Ishikawa (cell line): ENCODE measurements at regions not wholly inside any gene's neighbourhood (a gene's known extent, or its start where the extent isn't known, plus 50 kb on each side); places are given as distances from the start of the nearest gene placed in this dataset.

Experiments
- CEBPB ChIP-seq: IDR thresholded peaks from 2 replicates; pipeline ENCODE4 v1.6.1; 2012
- CREB1 ChIP-seq: IDR thresholded peaks from 2 replicates; pipeline ENCODE4 v1.6.1; 2012; ENCODE audit warnings: low read depth
- EGR1 ChIP-seq: IDR thresholded peaks from 2 replicates; pipeline ENCODE4 v1.6.1; 2012
- EP300 ChIP-seq: IDR thresholded peaks from 2 replicates; pipeline ENCODE4 v1.6.1; 2012; ENCODE audit warnings: borderline replicate concordance
- FOXM1 ChIP-seq: IDR thresholded peaks from 2 replicates; pipeline ENCODE4 v1.6.1; 2012; ENCODE audit warnings: low read depth, borderline replicate concordance
- NFIC ChIP-seq: IDR thresholded peaks from 2 replicates; pipeline ENCODE4 v1.6.1; 2012
- RAD21 ChIP-seq: IDR thresholded peaks from 2 replicates; pipeline ENCODE4 v1.6.1; 2012; ENCODE audit warnings: low read depth
- TAF1 ChIP-seq: IDR thresholded peaks from 2 replicates; pipeline ENCODE4 v1.6.1; 2012; ENCODE audit warnings: low read depth, mild to moderate bottlenecking
- TCF12 ChIP-seq: IDR thresholded peaks from 2 replicates; pipeline ENCODE4 v1.6.1; 2012; ENCODE audit warnings: low read depth
- TEAD4 ChIP-seq: IDR thresholded peaks from 2 replicates; pipeline ENCODE4 v1.6.1; 2012
- YY1 ChIP-seq: IDR thresholded peaks from 2 replicates; pipeline ENCODE4 v1.6.1; 2012; ENCODE audit warnings: low read depth
- ZBTB7A ChIP-seq: IDR thresholded peaks from 2 replicates; pipeline ENCODE4 v1.6.1; 2012; ENCODE audit warnings: low read depth
- TF ChIP-seq, protein P1 (sequence below): IDR thresholded peaks from 2 replicates; pipeline ENCODE4 v1.6.1; 2012
- TF ChIP-seq, protein P2 (sequence below): IDR thresholded peaks from 2 replicates; pipeline ENCODE4 v1.6.1; 2012
- TF ChIP-seq, protein P3 (sequence below): IDR thresholded peaks from 2 replicates; pipeline ENCODE4 v1.6.1; 2012; ENCODE audit warnings: low read depth, mild to moderate bottlenecking

DNA sequence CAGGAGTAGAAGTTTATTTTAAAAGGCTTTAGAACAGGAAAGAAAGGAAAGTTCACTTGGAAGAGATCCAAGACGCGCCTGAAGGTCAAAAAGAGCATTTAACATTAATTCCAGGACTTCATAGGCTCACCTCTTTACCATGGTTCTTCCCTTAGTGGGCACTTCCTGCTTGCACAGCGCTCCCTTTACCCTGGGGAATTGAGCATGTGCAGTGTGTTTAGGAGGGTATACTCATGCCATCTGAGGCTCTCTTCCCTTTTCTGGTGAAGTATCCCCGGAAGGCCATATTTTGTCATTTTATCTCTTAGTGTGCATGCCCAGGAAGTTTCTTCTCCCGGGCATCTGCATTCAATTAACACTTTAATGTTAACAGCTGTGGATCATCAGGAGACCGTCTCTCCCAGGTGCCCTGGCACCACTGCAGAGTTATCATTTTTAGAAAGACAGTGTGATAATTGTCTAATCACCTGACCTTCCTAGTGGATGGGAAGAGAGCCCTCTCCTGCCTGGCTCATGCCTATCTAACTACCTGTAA, 66.1 kb upstream of the ABCC4 start:
- no peak for TF ChIP-seq TCF12
- no peak for TF ChIP-seq CEBPB
- TF ChIP-seq, protein P1, sequence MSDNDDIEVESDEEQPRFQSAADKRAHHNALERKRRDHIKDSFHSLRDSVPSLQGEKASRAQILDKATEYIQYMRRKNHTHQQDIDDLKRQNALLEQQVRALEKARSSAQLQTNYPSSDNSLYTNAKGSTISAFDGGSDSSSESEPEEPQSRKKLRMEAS = no peak
- no peak for TF ChIP-seq CREB1
- TF ChIP-seq TEAD4 = no peak
- TF ChIP-seq, protein P2, sequence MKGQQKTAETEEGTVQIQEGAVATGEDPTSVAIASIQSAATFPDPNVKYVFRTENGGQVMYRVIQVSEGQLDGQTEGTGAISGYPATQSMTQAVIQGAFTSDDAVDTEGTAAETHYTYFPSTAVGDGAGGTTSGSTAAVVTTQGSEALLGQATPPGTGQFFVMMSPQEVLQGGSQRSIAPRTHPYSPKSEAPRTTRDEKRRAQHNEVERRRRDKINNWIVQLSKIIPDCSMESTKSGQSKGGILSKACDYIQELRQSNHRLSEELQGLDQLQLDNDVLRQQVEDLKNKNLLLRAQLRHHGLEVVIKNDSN = no peak
- TF ChIP-seq TAF1 = no peak
- no peak for TF ChIP-seq RAD21
- TF ChIP-seq FOXM1 = no peak

DNA sequence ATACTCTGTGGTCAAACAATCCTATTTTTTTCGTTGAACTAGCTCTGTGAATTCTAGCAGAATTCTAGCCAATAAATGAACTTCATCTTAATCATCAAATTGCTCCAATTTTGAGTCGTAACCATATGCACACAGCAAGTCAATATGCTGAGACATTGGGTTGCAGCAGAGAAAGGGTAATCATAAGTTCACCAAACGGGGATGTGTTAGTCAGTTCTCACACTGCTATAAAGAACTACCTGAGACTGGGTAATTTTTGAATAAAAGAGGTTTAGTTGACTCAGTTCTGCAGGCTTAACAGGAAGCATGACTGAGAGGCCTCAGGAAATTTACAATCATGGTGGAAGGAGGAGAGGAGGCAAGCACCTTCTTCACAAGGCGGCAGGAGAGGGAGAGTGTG, 67.7 kb upstream of the ABCC4 start:
- no peak for TF ChIP-seq EP300
- TF ChIP-seq CREB1 = no peak
- TF ChIP-seq FOXM1 = no peak
- no peak for TF ChIP-seq TAF1
- no peak for TF ChIP-seq CEBPB
- TF ChIP-seq TEAD4 = no peak
- no peak for TF ChIP-seq TCF12
- TF ChIP-seq, protein P3, sequence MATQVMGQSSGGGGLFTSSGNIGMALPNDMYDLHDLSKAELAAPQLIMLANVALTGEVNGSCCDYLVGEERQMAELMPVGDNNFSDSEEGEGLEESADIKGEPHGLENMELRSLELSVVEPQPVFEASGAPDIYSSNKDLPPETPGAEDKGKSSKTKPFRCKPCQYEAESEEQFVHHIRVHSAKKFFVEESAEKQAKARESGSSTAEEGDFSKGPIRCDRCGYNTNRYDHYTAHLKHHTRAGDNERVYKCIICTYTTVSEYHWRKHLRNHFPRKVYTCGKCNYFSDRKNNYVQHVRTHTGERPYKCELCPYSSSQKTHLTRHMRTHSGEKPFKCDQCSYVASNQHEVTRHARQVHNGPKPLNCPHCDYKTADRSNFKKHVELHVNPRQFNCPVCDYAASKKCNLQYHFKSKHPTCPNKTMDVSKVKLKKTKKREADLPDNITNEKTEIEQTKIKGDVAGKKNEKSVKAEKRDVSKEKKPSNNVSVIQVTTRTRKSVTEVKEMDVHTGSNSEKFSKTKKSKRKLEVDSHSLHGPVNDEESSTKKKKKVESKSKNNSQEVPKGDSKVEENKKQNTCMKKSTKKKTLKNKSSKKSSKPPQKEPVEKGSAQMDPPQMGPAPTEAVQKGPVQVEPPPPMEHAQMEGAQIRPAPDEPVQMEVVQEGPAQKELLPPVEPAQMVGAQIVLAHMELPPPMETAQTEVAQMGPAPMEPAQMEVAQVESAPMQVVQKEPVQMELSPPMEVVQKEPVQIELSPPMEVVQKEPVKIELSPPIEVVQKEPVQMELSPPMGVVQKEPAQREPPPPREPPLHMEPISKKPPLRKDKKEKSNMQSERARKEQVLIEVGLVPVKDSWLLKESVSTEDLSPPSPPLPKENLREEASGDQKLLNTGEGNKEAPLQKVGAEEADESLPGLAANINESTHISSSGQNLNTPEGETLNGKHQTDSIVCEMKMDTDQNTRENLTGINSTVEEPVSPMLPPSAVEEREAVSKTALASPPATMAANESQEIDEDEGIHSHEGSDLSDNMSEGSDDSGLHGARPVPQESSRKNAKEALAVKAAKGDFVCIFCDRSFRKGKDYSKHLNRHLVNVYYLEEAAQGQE = no peak
- TF ChIP-seq ZBTB7A = no peak
- TF ChIP-seq YY1 = no peak
- TF ChIP-seq, protein P2 = no peak
- TF ChIP-seq EGR1 = no peak
- TF ChIP-seq RAD21 = no peak
- no peak for TF ChIP-seq NFIC
- TF ChIP-seq, protein P1 = no peak

DNA sequence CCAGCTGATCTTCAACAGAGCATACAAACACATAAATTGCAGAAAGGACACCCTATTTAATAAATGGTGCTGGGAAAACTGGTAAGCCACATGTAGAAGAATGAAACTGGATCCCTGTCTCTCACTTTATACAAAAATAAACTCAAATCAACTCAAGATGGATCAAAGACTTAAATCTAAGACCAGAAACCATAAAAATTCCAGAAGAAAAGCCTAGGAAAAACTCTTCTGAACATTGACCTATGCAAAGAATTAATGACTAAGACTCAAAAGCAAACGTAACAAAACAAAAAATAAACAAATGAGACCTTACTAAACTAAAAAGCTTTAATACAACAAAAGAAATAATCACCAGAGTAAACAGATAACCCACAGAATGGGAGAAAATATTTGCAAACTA, 74.5 kb upstream of the ABCC4 start:
- TF ChIP-seq TAF1 (no peak), TCF12 (no peak), EGR1 (no peak), NFIC (no peak), YY1 (no peak)
- TF ChIP-seq, protein P1 = no peak

DNA sequence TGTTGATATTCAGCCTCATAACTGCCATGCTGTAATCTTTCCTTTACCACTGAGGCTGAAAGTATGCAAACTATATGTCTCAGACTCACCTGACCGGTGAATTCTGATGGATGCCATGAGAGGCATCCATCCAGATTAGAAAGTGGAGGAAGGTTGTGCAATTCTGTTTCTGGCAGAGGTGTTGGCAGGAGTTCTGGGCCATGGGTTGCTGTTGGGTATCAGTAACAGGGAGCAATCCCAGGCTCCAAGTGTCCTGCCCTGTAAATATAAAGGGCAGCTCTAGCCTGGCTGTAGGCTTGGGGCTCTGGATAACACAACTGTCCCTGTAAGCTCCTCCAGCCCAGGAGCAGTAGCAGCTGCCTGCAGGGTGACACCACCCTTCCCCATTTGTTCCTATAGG, 77.4 kb upstream of the ABCC4 start:
- TF ChIP-seq TEAD4 (no peak), YY1 (no peak), EGR1 (no peak), NFIC (0 out of 2 replicates have a peak, but pooled peaks have one; percentile 19), CREB1 (no peak), EP300 (no peak), RAD21 (no peak), CEBPB (peak; percentile 79), FOXM1 (no peak), ZBTB7A (no peak)
- TF ChIP-seq, protein P3 = no peak
- TF ChIP-seq, protein P2 = no peak

DNA sequence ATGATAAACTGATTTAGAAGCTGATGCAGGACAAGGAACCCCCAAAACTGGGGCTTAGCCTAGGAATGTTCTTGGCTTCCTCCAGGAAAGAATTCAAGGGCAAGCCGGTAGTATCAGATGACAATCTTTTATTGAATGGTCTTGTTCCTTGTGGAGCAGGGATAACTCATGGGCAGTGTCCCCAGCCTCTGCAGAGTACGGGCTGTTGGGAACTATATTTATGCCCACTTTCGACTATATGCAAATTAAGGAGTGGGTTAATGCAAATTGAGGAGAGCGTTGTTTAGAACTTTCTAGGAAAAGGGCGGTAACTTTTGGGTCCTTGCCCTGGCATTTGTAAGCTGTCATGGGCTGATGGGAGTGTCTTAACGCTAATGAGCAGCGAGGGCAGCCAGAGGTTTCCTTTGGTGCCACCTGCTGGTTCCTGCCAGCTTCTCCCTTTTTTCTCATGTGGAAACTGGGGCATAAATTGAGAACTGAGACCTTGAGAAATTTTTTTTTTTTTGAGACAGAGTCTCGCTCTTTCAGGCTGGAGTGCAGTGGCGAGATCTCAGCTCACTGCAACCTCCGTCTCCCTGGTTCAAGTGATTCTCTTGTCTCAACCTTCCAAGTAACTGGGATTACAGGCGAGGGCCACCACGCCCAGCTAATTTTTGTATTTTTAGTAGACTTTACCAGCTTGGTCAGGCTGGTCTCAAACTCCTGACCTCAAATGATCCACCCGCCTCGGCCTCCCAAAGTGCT, 79.4 kb upstream of the ABCC4 start:
- TF ChIP-seq EGR1 (no peak), TAF1 (no peak), NFIC (peak; percentile 49), RAD21 (peak; percentile 85), TCF12 (0 out of 2 replicates have a peak, but pooled peaks have one; percentile 21)
